ENCODE measurements at regions not wholly inside any gene's neighbourhood (a gene's known extent, or its start where the extent isn't known, plus 50 kb on each side); places are given as distances from the start of the nearest gene placed in this dataset.

DNA sequence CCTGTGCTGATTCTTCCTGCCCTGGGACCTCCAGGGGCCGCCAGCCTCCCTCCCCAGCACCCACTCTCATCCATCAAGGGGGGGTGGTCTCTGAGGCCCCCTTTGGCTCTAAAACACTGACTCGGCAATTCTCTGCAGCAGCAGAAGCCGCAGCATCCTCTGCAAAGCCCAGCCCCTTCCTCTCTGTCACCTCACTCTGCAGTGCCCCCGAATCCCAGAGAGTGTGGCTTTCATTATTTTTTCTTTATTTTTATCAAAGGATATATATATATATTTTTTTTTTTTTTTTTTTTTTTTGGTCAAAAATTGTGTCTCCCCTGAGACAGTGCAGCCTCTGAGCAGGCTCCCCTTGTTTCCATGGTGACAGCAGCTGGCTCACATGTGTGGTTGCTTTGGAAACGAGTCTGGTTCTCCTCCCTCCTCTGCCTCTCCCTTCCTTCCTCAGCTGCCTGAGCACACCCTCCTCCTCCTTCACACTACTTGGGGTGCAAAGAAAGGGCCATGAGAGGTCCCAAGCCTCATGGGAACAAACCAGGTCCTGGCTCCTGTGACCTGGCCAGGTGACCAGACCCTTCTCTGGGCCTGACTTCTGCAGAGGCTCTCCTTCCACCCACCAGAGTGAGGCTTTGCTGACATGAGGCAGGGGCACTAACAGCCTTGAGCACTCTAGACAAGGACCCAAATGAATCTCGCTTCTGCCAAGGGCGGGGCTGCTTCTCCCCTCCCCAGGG, 100.5 kb downstream of the LRRC74A start:
- peak; percentile 83 for DNase-seq (ENCODE audit: low spot score)

DNA sequence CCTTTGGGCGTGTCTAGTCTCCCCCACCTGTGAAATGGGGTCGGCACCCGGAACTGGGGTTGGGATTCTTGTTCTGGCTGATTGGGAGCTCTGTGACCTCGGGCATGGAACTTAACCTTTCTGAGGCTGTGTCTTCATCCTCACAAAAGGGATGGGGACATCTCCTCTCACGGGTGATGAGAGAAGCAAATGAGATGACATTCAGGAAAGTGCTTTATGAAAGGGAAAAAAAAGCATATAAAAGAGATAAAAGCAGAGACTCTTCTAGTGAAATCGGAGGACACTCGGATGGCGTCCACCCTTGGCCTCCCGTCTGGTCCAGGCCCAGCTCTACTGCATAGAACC, 98.9 kb downstream of the LRRC74A start:
- no peak for DNase-seq (ENCODE audit: low spot score)

DNA sequence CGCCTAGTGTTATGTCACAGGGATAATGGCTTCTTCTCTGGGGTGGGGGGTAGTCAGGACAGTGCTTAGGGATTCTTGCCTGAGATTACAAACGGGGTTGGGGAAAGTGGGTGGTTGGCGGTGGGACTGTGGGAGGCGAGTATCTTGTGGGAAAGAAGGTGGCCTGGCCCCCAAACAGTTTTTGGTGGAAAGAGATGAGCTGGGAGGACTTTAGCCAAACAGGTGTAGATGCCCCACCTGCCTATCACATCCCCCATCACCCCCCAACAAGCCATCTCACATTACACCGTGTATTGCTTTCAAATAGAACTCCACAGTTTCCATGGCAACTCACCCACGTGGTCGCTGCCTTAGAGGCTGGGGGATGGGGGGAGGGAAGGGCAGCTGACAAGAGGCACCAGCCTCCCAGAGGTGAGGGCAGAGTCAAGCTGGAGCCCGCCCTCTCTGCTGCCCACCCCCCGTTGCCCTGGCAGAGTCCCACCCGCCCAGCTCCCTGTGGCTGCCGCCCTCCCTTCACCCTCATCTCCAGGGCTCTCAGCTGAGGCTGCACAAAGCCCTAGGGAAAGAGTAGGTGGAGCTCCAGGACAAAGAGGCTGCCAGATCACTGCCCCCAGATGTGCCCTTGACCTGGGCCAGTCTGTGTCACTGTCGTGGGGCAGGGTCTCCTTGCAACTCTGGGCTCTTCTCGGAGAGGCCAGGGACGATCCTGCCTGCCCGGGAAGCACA, 98.3 kb downstream of the LRRC74A start:
- no peak for DNase-seq (ENCODE audit: low spot score)

- DNase-seq (ENCODE audit: low spot score), result no peak
Observed at GRCh38 chr14:76923431-76924370, 97.5 kb downstream of the LRRC74A start.

DNA sequence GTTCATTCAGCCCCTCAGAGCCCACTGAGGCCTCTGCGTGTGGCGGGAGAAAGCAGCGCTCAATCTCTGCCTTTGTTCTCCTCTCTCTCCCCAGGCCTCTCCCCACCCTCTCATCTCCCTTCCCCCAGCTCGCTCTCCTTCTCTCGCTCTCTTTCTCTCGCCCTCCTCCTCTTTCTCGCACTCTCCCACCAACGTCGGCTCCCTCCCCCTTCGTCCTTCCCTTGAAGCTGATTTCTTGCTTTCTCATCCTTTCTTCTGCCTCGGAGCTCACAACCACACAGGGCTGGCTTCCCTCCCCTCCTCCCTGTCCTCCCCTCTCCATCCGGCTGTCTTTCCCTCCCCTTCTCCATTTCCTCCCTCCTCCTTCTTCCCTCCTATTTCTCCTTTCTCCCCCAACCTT, 96.4 kb downstream of the LRRC74A start:
- no peak for DNase-seq (ENCODE audit: low spot score)

DNA sequence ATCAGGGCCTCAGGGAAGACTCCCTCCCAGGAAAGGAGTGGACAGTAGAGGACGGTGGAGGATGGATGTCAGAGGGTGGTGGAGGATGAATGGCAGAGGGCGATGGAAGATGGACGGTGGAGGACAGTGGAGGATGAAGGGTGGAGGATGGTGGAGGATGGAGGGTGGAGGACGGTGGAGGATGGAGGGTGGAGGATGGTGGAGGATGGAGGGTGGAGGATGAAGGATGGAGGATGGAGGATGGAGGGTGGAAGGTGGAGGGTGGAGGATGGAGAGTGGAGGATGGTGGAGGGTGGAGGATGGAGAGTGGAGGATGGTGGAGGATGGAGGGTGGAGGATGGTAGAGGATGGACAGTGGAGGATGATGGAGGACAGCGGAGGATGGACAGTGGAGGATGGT, 95.9 kb downstream of the LRRC74A start:
- no peak for DNase-seq (ENCODE audit: low spot score)

DNA sequence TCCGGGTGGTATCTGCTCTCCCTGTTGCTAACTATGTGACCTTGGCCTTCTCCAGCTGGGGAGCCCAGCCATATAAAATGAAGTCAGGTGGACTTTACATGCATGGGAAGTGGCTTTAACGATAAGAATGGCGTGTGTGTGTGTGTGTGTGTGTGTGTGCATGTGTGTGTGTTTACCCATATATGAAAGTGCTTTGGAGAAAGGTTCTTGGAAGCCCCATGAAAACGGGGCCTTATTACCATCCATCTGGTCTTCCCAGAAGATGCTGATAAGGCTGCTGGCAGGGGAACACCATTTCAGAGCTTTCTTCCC, 94.8 kb downstream of the LRRC74A start:
- DNase-seq (ENCODE audit: low spot score), result no peak

- DNase-seq (ENCODE audit: low spot score), result no peak
Observed at GRCh38 chr14:76920331-76921087, 94.3 kb downstream of the LRRC74A start.

DNA sequence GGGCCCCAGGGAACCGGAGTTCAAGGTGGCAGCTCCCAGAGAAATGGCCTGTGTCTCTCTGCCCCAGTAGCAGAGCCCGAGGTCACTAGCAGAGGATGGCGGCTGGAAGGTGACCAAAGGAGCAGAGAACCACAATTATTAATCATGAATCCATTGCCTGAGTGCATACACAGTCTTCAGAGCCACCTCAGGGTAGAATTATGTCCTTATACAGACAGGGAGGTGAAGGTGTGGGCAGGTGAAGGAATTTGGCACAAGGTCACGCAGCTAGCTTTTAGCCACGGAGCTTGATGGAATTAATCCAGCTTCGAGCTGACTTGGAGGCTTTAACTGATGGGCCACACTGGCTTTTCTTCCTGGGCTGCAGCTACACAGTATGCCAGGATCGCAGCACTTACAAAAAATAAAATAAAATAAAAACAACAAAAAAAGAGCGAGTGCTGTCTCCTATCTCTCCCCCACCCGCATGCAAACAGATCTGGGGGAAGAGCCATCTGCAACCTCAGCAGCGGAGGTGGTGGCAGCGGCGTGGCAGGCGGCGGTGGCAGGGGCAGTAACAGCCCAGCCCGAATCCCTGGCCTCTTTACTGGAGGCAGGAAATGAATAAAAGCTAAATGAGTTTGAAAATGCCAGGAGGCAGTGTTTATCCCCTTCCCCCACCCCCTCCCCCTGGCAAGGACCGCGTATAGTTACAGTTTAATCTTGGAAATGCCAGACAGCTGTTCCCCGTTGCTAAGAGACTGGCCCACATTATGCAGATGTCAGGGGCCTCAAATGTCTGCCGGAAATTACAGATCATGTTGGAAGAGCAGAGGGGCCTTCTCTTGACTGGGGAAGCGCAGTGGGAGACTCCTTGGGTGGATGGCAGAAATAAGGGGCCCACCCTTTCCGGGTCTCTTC, 93.5 kb downstream of the LRRC74A start:
- DNase-seq (ENCODE audit: low spot score), result peak; percentile 62

Measured in GM03348 (cell line).